Spleen (tissue), 11 donors: ENCODE measurements at regions not wholly inside any gene's neighbourhood (a gene's known extent, or its start where the extent isn't known, plus 50 kb on each side); places are given as distances from the start of the nearest gene placed in this dataset.

ENCODE experiments used
- DNase-seq: peaks from one replicate; pipeline ENCODE4 v3.0.0-alpha.2; 2020
- H3K27ac ChIP-seq, 8 donors: fragments of 200-600 bp; sonication (generic) in 7 of 8; 1 replicate in 4 of 8; 2 replicates in 4 of 8; pipeline versions ENCODE4 v1.5.0 to v1.8.0; 2016 to 2021; ENCODE audit warnings: inconsistent platforms in 4 of 8, mild to moderate bottlenecking in 4 of 8, moderate library complexity in 1 of 8
- H3K27me3 ChIP-seq, 7 donors: fragments of 200-600 bp; sonication (generic) in 6 of 7; replicated peaks in 1 of 7; 1 replicate in 4 of 7; 2 replicates in 3 of 7; pipeline versions ENCODE4 v1.5.0 to v1.8.0; 2016 to 2021; ENCODE audit warnings: inconsistent platforms in 3 of 7, mild to moderate bottlenecking in 1 of 7
- H3K36me3 ChIP-seq, 6 donors: fragments of 200-600 bp; sonication (generic) in 5 of 6; 1 replicate in 4 of 6; 2 replicates in 2 of 6; pipeline versions ENCODE4 v1.5.0 to v1.8.0; 2016 to 2021; ENCODE audit warnings: inconsistent platforms in 2 of 6
- H3K4me1 ChIP-seq, 6 donors: fragments of 200-600 bp; sonication (generic) in 5 of 6; 1 replicate in 3 of 6; 2 replicates in 3 of 6; pipeline versions ENCODE4 v1.5.0 to v1.8.0; 2016 to 2021; ENCODE audit warnings: inconsistent platforms in 3 of 6
- H3K4me3 ChIP-seq, 8 donors: fragments of 200-600 bp; sonication (generic) in 7 of 8; 1 replicate in 4 of 8; 2 replicates in 4 of 8; pipeline versions ENCODE4 v1.5.0 to v1.8.0; 2016 to 2021; ENCODE audit warnings: inconsistent platforms in 4 of 8, mild to moderate bottlenecking in 4 of 8, moderate library complexity in 2 of 8
- H3K9me3 ChIP-seq, 8 donors: fragments of 200-600 bp; sonication (generic) in 7 of 8; 1 replicate in 4 of 8; 2 replicates in 4 of 8; pipeline versions ENCODE4 v1.5.0 to v1.8.0; 2016 to 2021; ENCODE audit warnings: inconsistent platforms in 4 of 8
- POLR2A ChIP-seq, 3 donors: fragments of 450-650 bp; IDR thresholded peaks; one replicate each; pipeline ENCODE4 v1.5.1; 2017; ENCODE audit warnings: antibody characterized with exemption in 3 of 3, mild to moderate bottlenecking in 1 of 3
- POLR2AphosphoS5 ChIP-seq, 3 donors: sonication (generic); formaldehyde crosslinking; IDR thresholded peaks; one replicate each; pipeline ENCODE4 v1.5.1; 2017; ENCODE audit warnings: antibody characterized with exemption in 3 of 3
- WGBS, 5 donors: extraction: QIAGEN DNeasy Blood & Tissue Kit in 3 of 5; methylation state at CpG; one replicate each; pipeline versions ENCODE4 v1.1.5 to v1.1.7; 2013 to 2018; 5-methylcytosine and 5-hydroxymethylcytosine counted together
- intact Hi-C: fragments of 100-400 bp; cut with DNase I; formaldehyde crosslinking; loops from one replicate; pipeline ENCODE4 v1.15.0; 2023; ENCODE audit warnings: low total_unique reads
- TF ChIP-seq, protein P1 (sequence below), 11 experiments: fragments of 200-600 bp in 7 of 11; fragments of 450-650 bp in 4 of 11; sonication (generic) in 4 of 11; IDR thresholded peaks in 8 of 11; conservative IDR thresholded peaks in 3 of 11; 1 replicate in 7 of 11; 2 replicates in 4 of 11; pipeline versions ENCODE4 v1.4.0 to v1.8.0; 2016 to 2021; ENCODE audit warnings: antibody characterized with exemption in 11 of 11, inconsistent platforms in 4 of 11, mild to moderate bottlenecking in 1 of 11
- donor health status: healthy with polysubstance abuse.
- donor health status: DM: no; HTN: no; CAD: no; lungs with moderate emphysema.
- donor health status: DM: no; HTN: no; CAD: no.
- donor health status: Bipolar disorder and iron deficiency.
- donor health status: healthy.
- donor health status: DM: no; HTN: no; CAD: no.
- donor health status: DM: yes; HTN: yes; CAD: no.

DNA sequence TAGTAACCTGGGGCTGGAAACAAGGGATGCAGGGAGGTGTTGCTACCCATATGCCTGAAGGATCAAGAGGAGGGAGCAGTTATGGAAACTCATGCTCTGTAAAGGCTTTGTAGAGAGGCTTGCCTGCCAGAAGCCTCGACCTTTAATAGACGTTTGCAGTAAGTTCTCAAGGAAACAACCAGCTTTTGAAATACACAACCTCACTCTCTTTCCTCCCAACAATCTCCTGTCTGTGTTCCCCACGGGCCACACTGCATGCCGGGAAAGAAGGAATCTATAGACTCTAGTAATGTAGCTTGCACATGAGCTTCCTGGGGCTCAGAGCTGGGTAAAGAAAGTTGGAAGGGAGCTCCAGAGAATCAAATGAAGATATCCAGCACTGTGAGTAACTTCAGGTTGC is 101.6 kb upstream of the PACRGL start:
- peaks cover 0 to 24% (median 1%) of the 10 kb centered on the region in 6 donors for H3K36me3 ChIP-seq
- H3K27ac ChIP-seq: no peak overlapping the region
- WGBS, 5 donors: 79 to 89% (median 86%) methylated on average over 4 of the region's 4 CpGs
- intact Hi-C loops: no loop called here
- H3K9me3 ChIP-seq: no peaks in the 10 kb centered on the region
- H3K27me3 ChIP-seq: no peaks in the 10 kb centered on the region
- DNase-seq: no peak
- H3K4me3 ChIP-seq: no peak overlapping the region
- H3K4me1 ChIP-seq: no peaks in the 10 kb centered on the region
- TF ChIP-seq POLR2AphosphoS5 (IDR thresholded peaks at IDR 0.05) (no peak), POLR2A (IDR thresholded peaks at IDR 0.05) (no peak)
- TF ChIP-seq, protein P1, sequence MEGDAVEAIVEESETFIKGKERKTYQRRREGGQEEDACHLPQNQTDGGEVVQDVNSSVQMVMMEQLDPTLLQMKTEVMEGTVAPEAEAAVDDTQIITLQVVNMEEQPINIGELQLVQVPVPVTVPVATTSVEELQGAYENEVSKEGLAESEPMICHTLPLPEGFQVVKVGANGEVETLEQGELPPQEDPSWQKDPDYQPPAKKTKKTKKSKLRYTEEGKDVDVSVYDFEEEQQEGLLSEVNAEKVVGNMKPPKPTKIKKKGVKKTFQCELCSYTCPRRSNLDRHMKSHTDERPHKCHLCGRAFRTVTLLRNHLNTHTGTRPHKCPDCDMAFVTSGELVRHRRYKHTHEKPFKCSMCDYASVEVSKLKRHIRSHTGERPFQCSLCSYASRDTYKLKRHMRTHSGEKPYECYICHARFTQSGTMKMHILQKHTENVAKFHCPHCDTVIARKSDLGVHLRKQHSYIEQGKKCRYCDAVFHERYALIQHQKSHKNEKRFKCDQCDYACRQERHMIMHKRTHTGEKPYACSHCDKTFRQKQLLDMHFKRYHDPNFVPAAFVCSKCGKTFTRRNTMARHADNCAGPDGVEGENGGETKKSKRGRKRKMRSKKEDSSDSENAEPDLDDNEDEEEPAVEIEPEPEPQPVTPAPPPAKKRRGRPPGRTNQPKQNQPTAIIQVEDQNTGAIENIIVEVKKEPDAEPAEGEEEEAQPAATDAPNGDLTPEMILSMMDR (IDR thresholded peaks at IDR 0.05 in 8 of 11, conservative IDR thresholded peaks at IDR 0.05 in 3 of 11): no peak

GRCh38 chr4:20603671-20604313 is 96.5 kb upstream of the PACRGL start:
- Histone ChIP-seq H3K9me3 (no peaks in the 10 kb centered on the region), H3K4me1 (no peaks in the 10 kb centered on the region), H3K27ac (no peak overlapping the region), H3K36me3 (peaks cover 0 to 3% (median 1%) of the 10 kb centered on the region in 6 donors), H3K4me3 (no peak overlapping the region), H3K27me3 (no peaks in the 10 kb centered on the region)
- DNase-seq: no peak
- TF ChIP-seq POLR2A (IDR thresholded peaks at IDR 0.05) (no peak), POLR2AphosphoS5 (IDR thresholded peaks at IDR 0.05) (no peak)
- TF ChIP-seq, protein P1 (IDR thresholded peaks at IDR 0.05 in 8 of 11, conservative IDR thresholded peaks at IDR 0.05 in 3 of 11): no peak
- 91 to 99% (median 95%) methylated on average over 3 of the region's 3 CpGs for WGBS, 5 donors
- intact Hi-C loops: no loop called here

DNA sequence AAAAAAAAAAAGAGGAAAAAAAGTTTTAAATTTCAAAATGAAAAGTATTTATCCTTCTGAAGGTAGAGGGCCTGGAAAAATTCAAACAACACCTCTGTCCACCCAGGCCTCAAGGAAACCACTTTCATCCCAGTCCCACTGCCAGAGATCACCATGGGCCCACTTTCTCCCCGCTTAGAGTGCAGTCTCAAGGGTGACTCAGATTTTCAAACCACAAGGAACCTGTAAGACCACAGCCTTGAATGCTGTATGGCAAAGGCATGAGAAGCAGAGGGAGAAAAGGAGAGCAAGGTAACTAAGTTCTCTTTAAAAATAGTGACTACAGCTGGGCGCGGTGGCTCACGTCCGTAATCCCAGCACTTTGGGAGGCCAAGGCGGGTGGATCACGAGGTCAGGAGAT is 87.9 kb upstream of the PACRGL start:
- 80 to 93% (median 88%) methylated on average over 7 of the region's 7 CpGs for WGBS, 5 donors
- no peak overlapping the region for H3K27ac ChIP-seq
- no peaks in the 10 kb centered on the region for H3K4me1 ChIP-seq
- no peak for DNase-seq
- H3K9me3 ChIP-seq: no peaks in the 10 kb centered on the region
- H3K36me3 ChIP-seq: peaks cover 0 to 5% (median 0%) of the 10 kb centered on the region in 6 donors
- TF ChIP-seq, protein P1 (IDR thresholded peaks at IDR 0.05 in 8 of 11, conservative IDR thresholded peaks at IDR 0.05 in 3 of 11): no peak
- TF ChIP-seq POLR2AphosphoS5 (IDR thresholded peaks at IDR 0.05): no peak
- no peak for TF ChIP-seq POLR2A (IDR thresholded peaks at IDR 0.05)
- H3K27me3 ChIP-seq: no peaks in the 10 kb centered on the region
- intact Hi-C loops: no loop called here
- H3K4me3 ChIP-seq: no peak overlapping the region

DNA sequence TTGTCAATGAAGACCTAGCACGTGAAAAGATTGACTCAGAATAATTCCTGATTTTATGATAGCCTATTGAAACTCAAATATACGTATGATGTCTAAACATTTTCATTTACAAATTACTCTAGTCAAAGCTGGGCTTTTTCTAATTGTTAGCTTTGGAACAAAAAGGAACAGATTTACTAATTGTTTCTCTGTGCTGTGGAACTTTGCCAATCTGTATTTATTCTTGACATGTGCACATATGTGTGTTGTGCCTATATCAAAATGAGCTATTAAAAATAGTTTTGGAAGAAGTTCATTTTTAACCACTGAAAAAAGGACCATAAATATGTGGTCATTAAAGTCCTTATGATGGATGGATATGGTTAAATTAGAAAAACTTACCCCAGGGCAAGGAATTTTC is 85.4 kb upstream of the PACRGL start:
- Histone ChIP-seq H3K27me3 (no peaks in the 10 kb centered on the region), H3K27ac (no peak overlapping the region), H3K4me1 (peaks cover 0 to 16% (median 3%) of the 10 kb centered on the region in 6 donors), H3K9me3 (no peaks in the 10 kb centered on the region), H3K36me3 (peaks cover 0 to 5% (median 0%) of the 10 kb centered on the region in 6 donors), H3K4me3 (no peak overlapping the region)
- no peak for DNase-seq
- intact Hi-C loops: no loop called here
- 91 to 99% (median 94%) methylated on average over 2 of the region's 2 CpGs for WGBS, 5 donors
- no peak for TF ChIP-seq POLR2AphosphoS5 (IDR thresholded peaks at IDR 0.05)
